H1 (cell line): ENCODE measurements at regions not wholly inside any gene's neighbourhood (a gene's known extent, or its start where the extent isn't known, plus 50 kb on each side); places are given as distances from the start of the nearest gene placed in this dataset.

Source experiments
- CTCF ChIA-PET: fragments of 300-600 bp; sonication (Branson Sonifier 250); formaldehyde crosslinking; loops from one replicate; lab custom pipeline; 2021; ENCODE audit not compliant: partially characterized antibody; lab: Charles Lee
- POLR2A ChIA-PET: fragments of 300-600 bp; sonication (Branson Sonifier 250); formaldehyde crosslinking; loops from one replicate; lab custom pipeline; 2021; ENCODE audit warnings: inconsistent platforms; ENCODE audit not compliant: partially characterized antibody; lab: Charles Lee
- DNase-seq, 2 experiments: peaks; one replicate each; pipeline versions ENCODE4 v3.0.0 to v3.0.0-alpha.2; 2010 to 2022; ENCODE audit warnings: low spot score in 2 of 2, low read depth in 1 of 2, mixed read lengths in 1 of 2
- FAIRE-seq: peaks from 2 replicates; lab custom pipeline; 2011; peaks lifted over from hg19 to GRCh38; lab: Jason Lieb, UNC
- H2AFZ ChIP-seq: 2 replicates; pipeline ENCODE4 v1.8.1; 2012; ENCODE audit warnings: low read length, inconsistent platforms
- H2AK5ac ChIP-seq: 2 replicates; pipeline ENCODE4 v1.6.1; 2013; ENCODE audit warnings: low read depth, low read length
- H2BK120ac ChIP-seq: replicated peaks from 2 replicates; pipeline ENCODE3; 2013; ENCODE audit warnings: low read depth, low read length, inconsistent platforms
- H2BK12ac ChIP-seq: 2 replicates; pipeline ENCODE4 v1.6.1; 2013; ENCODE audit warnings: low read depth, low read length
- H2BK15ac ChIP-seq: 2 replicates; pipeline ENCODE4 v1.6.1; 2013; ENCODE audit warnings: low read length
- H2BK20ac ChIP-seq: 2 replicates; pipeline ENCODE4 v1.6.1; 2013; ENCODE audit warnings: low read length
- H2BK5ac ChIP-seq: 2 replicates; pipeline ENCODE4 v1.6.1; 2013; ENCODE audit warnings: low read depth, low read length
- H3K14ac ChIP-seq: 2 replicates; pipeline ENCODE4 v1.6.1; 2013; ENCODE audit warnings: inconsistent platforms; ENCODE audit not compliant: insufficient read length
- H3K18ac ChIP-seq: 2 replicates; pipeline ENCODE4 v1.6.1; 2013; ENCODE audit warnings: low read length; ENCODE audit errors: extremely low read depth
- H3K23ac ChIP-seq: 2 replicates; pipeline ENCODE4 v1.6.1; 2013; ENCODE audit warnings: inconsistent platforms; ENCODE audit not compliant: insufficient read length
- H3K23me2 ChIP-seq: 2 replicates; pipeline ENCODE4 v1.6.1; 2013; ENCODE audit warnings: low read depth, low read length
- H3K27ac ChIP-seq: 2 replicates; pipeline ENCODE4 v1.6.1; 2011; ENCODE audit warnings: low read depth, low read length, inconsistent platforms
- H3K27me3 ChIP-seq, 4 experiments: replicated peaks in 1 of 4; 1 replicate in 1 of 4; 2 replicates in 3 of 4; pipeline versions ENCODE4 v1.6.1 to v1.8.1; 2011 to 2013; ENCODE audit warnings: low read length in 3 of 4, mild to moderate bottlenecking in 3 of 4, inconsistent platforms in 2 of 4, mixed read lengths in 2 of 4, moderate library complexity in 1 of 4; ENCODE audit not compliant: control insufficient read depth in 3 of 4, insufficient read depth in 3 of 4; ENCODE audit errors: extremely low read depth in 1 of 4
- H3K36me3 ChIP-seq, 4 experiments: 2 replicates each; pipeline versions ENCODE4 v1.6.1 to v1.8.1; 2011 to 2013; ENCODE audit warnings: mild to moderate bottlenecking in 4 of 4, low read length in 3 of 4, moderate library complexity in 2 of 4, control low read depth in 1 of 4, inconsistent platforms in 1 of 4; ENCODE audit not compliant: insufficient read depth in 4 of 4, control insufficient read depth in 2 of 4
- H3K4ac ChIP-seq: replicated peaks from 2 replicates; pipeline ENCODE3; 2013; ENCODE audit warnings: low read length, low read depth, mixed read lengths, inconsistent platforms; ENCODE audit not compliant: insufficient read length
- H3K4me1 ChIP-seq, 4 experiments: replicated peaks in 1 of 4; 1 replicate in 1 of 4; 2 replicates in 3 of 4; pipeline versions ENCODE4 v1.6.1 to v1.8.1; 2011 to 2013; ENCODE audit warnings: low read length in 3 of 4, inconsistent platforms in 2 of 4, mixed read lengths in 1 of 4; ENCODE audit not compliant: insufficient read depth in 4 of 4, control insufficient read depth in 3 of 4
- H3K4me2 ChIP-seq, 2 experiments: 2 replicates each; pipeline versions ENCODE4 v1.6.1 to v1.8.1; 2011 to 2013; ENCODE audit warnings: low read depth in 2 of 2, low read length in 2 of 2, control low read depth in 1 of 2, inconsistent platforms in 1 of 2, mild to moderate bottlenecking in 1 of 2; ENCODE audit not compliant: insufficient read depth in 1 of 2
- H3K4me3 ChIP-seq, 4 experiments: fragments of 200-600, 300-600 bp in 1 of 4; sonication (generic), shearing (Covaris generic), sonication (Bioruptor Twin) in 1 of 4; 2 replicates each; pipeline versions ENCODE4 v1.5.1 to v1.8.1; 2011 to 2016; ENCODE audit warnings: low read length in 4 of 4, low read depth in 3 of 4, control low read depth in 2 of 4, inconsistent platforms in 2 of 4, mild to moderate bottlenecking in 2 of 4, mixed read lengths in 1 of 4, moderate library complexity in 1 of 4; ENCODE audit not compliant: insufficient read depth in 2 of 4; ENCODE audit errors: extremely low read depth in 1 of 4
- H3K56ac ChIP-seq: replicated peaks from 2 replicates; pipeline ENCODE3; 2013; ENCODE audit warnings: low read depth, mild to moderate bottlenecking, mixed read lengths, low read length, inconsistent platforms; ENCODE audit not compliant: insufficient read length
- H3K79me1 ChIP-seq: 2 replicates; pipeline ENCODE4 v1.6.1; 2013; ENCODE audit warnings: low read depth, low read length, control low read depth
- H3K79me2 ChIP-seq, 2 experiments: 2 replicates each; pipeline versions ENCODE4 v1.6.1 to v1.8.1; 2012 to 2013; ENCODE audit warnings: low read length in 2 of 2, mild to moderate bottlenecking in 2 of 2, inconsistent platforms in 1 of 2; ENCODE audit not compliant: insufficient read depth in 2 of 2, control insufficient read depth in 1 of 2
- H3K9ac ChIP-seq, 4 experiments: replicated peaks in 1 of 4; 1 replicate in 1 of 4; 2 replicates in 3 of 4; pipeline versions ENCODE4 v1.6.1 to v1.8.1; 2011 to 2013; ENCODE audit warnings: low read depth in 3 of 4, low read length in 3 of 4, control low read depth in 2 of 4, mild to moderate bottlenecking in 2 of 4, moderate library complexity in 2 of 4, inconsistent platforms in 1 of 4; ENCODE audit errors: extremely low read depth in 1 of 4
- H3K9me3 ChIP-seq, 2 experiments: 2 replicates each; pipeline versions ENCODE4 v1.6.1 to v1.8.1; 2012 to 2013; ENCODE audit warnings: mild to moderate bottlenecking in 2 of 2, moderate library complexity in 2 of 2, control low read depth in 1 of 2, inconsistent platforms in 1 of 2, low read depth in 1 of 2, low read length in 1 of 2, mixed read lengths in 1 of 2; ENCODE audit not compliant: insufficient read depth in 2 of 2
- H4K20me1 ChIP-seq, 2 experiments: replicated peaks in 1 of 2; 2 replicates each; pipeline versions ENCODE3 to v1.8.1; 2011 to 2013; ENCODE audit warnings: inconsistent platforms in 2 of 2, low read length in 2 of 2, mild to moderate bottlenecking in 1 of 2; ENCODE audit not compliant: insufficient read depth in 2 of 2, control insufficient read depth in 1 of 2
- H4K5ac ChIP-seq: 2 replicates; pipeline ENCODE4 v1.6.1; 2013; ENCODE audit warnings: low read length, low read depth, mixed read lengths, inconsistent platforms; ENCODE audit not compliant: insufficient read length
- H4K8ac ChIP-seq: 2 replicates; pipeline ENCODE4 v1.8.0; 2013; ENCODE audit warnings: mild to moderate bottlenecking, moderate library complexity, low read length, inconsistent platforms; ENCODE audit not compliant: insufficient read depth; ENCODE audit errors: extremely low read depth
- H4K91ac ChIP-seq: replicated peaks from 2 replicates; pipeline ENCODE3; 2013; ENCODE audit warnings: low read length, mixed read lengths, inconsistent platforms; ENCODE audit not compliant: insufficient read length
- WGBS, 2 experiments: shearing (Covaris generic) in 1 of 2; methylation state at CpG; one replicate each; pipeline versions ENCODE4 v1.1.6 to v1.1.7; 2013 to 2015; ENCODE audit warnings: low lambda C conversion rate in 2 of 2, mixed read lengths in 2 of 2, inconsistent platforms in 1 of 2, low coverage in 1 of 2, missing lambda C conversion rate in 1 of 2; ENCODE audit not compliant: insufficient replicate concordance in 2 of 2, insufficient coverage in 1 of 2, insufficient read length in 1 of 2; ENCODE audit errors: extremely low coverage in 1 of 2, missing lambda C conversion rate in 1 of 2; 5-methylcytosine and 5-hydroxymethylcytosine counted together
- TF ChIP-seq, protein P1 (sequence below), 3 experiments: IDR thresholded peaks; 1 replicate in 2 of 3; 2 replicates in 1 of 3; pipeline versions ENCODE4 v1.5.1 to v1.6.1; 2011; ENCODE audit warnings: low read length in 3 of 3, mild to moderate bottlenecking in 3 of 3, inconsistent platforms in 2 of 3, low read depth in 1 of 3, moderate library complexity in 1 of 3; ENCODE audit not compliant: insufficient read depth in 1 of 3; ENCODE audit errors: control extremely low read depth in 1 of 3

DNA sequence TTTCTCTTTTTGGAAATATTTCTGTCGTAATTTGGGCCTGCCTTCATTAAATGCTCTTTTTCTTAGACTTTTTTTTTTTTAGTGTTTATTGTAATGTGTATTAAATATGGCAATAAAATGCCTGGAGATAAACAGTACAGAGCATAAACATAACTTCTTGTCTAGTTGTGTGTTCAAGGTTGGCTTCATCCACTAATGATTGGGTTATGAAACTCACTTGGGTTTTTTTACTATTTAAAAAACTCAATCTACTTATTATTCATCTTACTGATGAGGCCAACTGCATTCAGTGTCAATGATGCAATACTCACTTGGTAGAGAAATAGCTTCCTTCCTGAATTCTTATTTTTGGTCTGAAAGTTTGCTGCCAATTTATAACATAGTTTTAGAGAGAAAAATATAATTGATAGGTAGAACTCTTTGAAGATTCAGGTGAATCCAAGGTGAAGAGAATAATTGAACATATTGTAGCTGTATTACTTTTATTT lies 144.2 kb upstream of the NABP1 start:
- Histone ChIP-seq H3K9me3 (no peaks in the 10 kb centered on the region), H2BK20ac (no peak overlapping the region), H3K14ac (no peak overlapping the region), H4K20me1 (no peaks in the 10 kb centered on the region), H3K18ac (no peak overlapping the region), H3K27ac (no peak overlapping the region), H2BK12ac (no peak overlapping the region), H2BK5ac (no peak overlapping the region), H3K79me1 (no peaks in the 10 kb centered on the region), H2AFZ (no peak overlapping the region), H3K4me2 (no peak overlapping the region), H3K23ac (no peak overlapping the region), H3K4me3 (no peak overlapping the region), H2BK120ac (no peak overlapping the region), H3K23me2 (no peaks in the 10 kb centered on the region), H3K4me1 (peaks cover 2 to 7% (median 3%) of the 10 kb centered on the region in 4 experiments; a peak in 3 of 7 replicates), H3K56ac (no peak overlapping the region), H3K36me3 (no peaks in the 10 kb centered on the region), H4K91ac (no peak overlapping the region), H3K4ac (no peak overlapping the region), H3K79me2 (no peaks in the 10 kb centered on the region), H4K8ac (no peak overlapping the region), H2BK15ac (no peak overlapping the region), H3K9ac (no peak overlapping the region), H2AK5ac (no peak overlapping the region), H3K27me3 (no peaks in the 10 kb centered on the region), H4K5ac (no peak overlapping the region)
- no peak for FAIRE-seq
- no peak for DNase-seq
- POLR2A ChIA-PET = interaction anchor here (0.6 kb wide), 1 partner anchor 123 kb away, joined by 4 read pairs; no protein-coding TSS in a partner anchor
- CTCF ChIA-PET = interaction anchor here (1.8 kb wide), 1 partner anchor 12 kb away, joined by 6 read pairs; no protein-coding TSS in a partner anchor
- WGBS, 2 experiments = 94% methylated on average over 1 of the region's 1 CpG; no CpG with 5 or more reads in 1 of the 2 experiments
- TF ChIP-seq, protein P1, sequence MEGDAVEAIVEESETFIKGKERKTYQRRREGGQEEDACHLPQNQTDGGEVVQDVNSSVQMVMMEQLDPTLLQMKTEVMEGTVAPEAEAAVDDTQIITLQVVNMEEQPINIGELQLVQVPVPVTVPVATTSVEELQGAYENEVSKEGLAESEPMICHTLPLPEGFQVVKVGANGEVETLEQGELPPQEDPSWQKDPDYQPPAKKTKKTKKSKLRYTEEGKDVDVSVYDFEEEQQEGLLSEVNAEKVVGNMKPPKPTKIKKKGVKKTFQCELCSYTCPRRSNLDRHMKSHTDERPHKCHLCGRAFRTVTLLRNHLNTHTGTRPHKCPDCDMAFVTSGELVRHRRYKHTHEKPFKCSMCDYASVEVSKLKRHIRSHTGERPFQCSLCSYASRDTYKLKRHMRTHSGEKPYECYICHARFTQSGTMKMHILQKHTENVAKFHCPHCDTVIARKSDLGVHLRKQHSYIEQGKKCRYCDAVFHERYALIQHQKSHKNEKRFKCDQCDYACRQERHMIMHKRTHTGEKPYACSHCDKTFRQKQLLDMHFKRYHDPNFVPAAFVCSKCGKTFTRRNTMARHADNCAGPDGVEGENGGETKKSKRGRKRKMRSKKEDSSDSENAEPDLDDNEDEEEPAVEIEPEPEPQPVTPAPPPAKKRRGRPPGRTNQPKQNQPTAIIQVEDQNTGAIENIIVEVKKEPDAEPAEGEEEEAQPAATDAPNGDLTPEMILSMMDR (IDR thresholded peaks at IDR 0.05; ENCODE audit: control extremely low read depth in 1 of 3, insufficient read depth in 1 of 3, low read depth in 1 of 3, low read length in 3 of 3) = no peak
